ENCODE measurements at regions not wholly inside any gene's neighbourhood (a gene's known extent, or its start where the extent isn't known, plus 50 kb on each side); places are given as distances from the start of the nearest gene placed in this dataset.

DNA sequence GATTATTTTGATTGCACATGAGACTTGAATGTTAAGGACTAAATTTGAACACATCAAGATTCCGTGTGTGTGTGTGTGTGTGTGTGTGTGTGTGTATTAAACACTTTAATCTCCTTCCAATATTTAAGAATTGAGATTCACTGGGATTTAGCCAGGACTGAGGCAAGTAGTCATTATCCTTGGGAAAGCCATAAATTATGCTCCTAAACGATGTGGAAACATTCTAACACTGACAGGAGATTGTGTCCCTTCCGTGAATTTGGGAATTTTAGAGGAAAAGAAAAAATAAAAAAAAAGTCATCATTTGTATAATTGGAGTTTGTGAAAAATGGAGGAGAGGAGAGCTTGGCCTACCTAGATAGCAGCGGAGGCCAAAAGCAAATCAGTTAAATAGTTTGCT is 212.9 kb downstream of the DUSP6 start:
- TF ChIP-seq, protein P1, sequence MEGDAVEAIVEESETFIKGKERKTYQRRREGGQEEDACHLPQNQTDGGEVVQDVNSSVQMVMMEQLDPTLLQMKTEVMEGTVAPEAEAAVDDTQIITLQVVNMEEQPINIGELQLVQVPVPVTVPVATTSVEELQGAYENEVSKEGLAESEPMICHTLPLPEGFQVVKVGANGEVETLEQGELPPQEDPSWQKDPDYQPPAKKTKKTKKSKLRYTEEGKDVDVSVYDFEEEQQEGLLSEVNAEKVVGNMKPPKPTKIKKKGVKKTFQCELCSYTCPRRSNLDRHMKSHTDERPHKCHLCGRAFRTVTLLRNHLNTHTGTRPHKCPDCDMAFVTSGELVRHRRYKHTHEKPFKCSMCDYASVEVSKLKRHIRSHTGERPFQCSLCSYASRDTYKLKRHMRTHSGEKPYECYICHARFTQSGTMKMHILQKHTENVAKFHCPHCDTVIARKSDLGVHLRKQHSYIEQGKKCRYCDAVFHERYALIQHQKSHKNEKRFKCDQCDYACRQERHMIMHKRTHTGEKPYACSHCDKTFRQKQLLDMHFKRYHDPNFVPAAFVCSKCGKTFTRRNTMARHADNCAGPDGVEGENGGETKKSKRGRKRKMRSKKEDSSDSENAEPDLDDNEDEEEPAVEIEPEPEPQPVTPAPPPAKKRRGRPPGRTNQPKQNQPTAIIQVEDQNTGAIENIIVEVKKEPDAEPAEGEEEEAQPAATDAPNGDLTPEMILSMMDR (IDR thresholded peaks at IDR 0.05) = no peak
- no peak for TF ChIP-seq POLR2A (IDR thresholded peaks at IDR 0.05)

Measured in lower leg skin (tissue), 3 donors.